Esophagus squamous epithelium (tissue), 4 donors: ENCODE measurements at regions not wholly inside any gene's neighbourhood (a gene's known extent, or its start where the extent isn't known, plus 50 kb on each side); places are given as distances from the start of the nearest gene placed in this dataset.

Experiments
- CTCF ChIP-seq, 6 experiments: fragments of 450-650 bp in 4 of 6; fragments of 200-600 bp in 2 of 6; sonication (generic) in 2 of 6; IDR thresholded peaks; one replicate each; pipeline ENCODE4 v1.5.1; 2016 to 2019; ENCODE audit warnings: antibody characterized with exemption in 6 of 6, mild to moderate bottlenecking in 4 of 6, moderate library complexity in 4 of 6
- POLR2A ChIP-seq, 4 donors: fragments of 450-650 bp; IDR thresholded peaks; one replicate each; pipeline ENCODE4 v1.6.1; 2017; ENCODE audit warnings: antibody characterized with exemption in 4 of 4, mild to moderate bottlenecking in 4 of 4, moderate library complexity in 3 of 4

GRCh38 chr13:80742033-80742432 lies 401.1 kb upstream of the SPRY2 start:
- TF ChIP-seq POLR2A (IDR thresholded peaks at IDR 0.05) (no peak), CTCF (IDR thresholded peaks at IDR 0.05) (no peak)
